ENCODE measurements at regions not wholly inside any gene's neighbourhood (a gene's known extent, or its start where the extent isn't known, plus 50 kb on each side); places are given as distances from the start of the nearest gene placed in this dataset.

DNA sequence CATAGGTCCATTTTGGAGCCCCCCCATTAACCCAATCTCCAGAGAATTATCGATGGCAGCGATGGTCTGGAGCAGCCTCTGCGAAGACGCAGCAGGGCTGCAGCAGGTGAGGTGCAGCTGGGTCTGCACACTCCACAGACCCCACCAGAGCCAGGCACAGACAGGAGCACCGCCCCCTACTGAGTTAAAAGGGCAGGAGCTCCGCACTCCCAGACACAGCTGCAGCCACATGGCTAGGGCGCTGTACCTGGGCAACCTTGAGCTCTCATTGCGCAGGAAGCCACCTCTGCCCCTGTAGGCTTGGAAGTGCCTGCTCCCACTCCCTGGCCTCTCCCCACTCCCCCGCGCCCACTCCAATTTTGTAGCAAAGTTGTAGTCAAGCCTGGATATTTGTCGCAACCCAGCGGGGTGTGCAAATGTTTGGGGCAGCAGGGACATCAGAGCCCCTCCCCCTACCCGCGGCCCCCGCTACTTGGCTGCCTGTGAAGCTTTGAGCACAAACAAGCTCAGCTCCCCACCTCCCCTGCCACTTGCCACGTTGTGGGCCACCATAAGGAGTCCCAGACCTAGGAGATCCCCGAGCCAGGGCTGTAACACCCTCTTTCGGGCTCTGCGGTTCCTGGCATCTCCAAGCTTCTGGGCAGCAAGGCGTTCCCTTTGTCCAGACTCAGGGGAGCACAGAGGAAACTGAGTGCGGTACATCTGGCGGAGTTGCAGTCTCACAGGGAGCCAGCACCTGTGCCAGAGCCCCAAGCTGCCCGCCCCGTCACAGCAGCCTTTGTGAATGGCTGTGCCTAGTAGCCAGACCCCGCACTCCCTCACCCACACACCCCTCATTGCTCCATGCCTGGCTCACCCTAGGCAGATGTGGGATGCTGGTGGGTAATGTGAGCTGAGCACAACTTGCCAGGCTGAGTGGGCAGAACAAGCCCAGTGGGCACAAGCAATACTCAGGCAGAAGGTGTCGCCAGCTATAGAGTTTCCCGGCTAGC, 949.7 kb upstream of the SLITRK1 start:
- H3K4me3 ChIP-seq (ENCODE audit: low read depth, low read length): no peak overlapping the region
- no peaks in the 10 kb centered on the region for H3K36me3 ChIP-seq
- DNase-seq: no peak
- peaks cover 3% of the 10 kb centered on the region for H3K9me3 ChIP-seq (ENCODE audit: severe bottlenecking)
- no peak overlapping the region for H3K27ac ChIP-seq
- no peaks in the 10 kb centered on the region for H3K27me3 ChIP-seq (ENCODE audit: insufficient read depth, low read depth, severe bottlenecking)
- TF ChIP-seq, protein P1, sequence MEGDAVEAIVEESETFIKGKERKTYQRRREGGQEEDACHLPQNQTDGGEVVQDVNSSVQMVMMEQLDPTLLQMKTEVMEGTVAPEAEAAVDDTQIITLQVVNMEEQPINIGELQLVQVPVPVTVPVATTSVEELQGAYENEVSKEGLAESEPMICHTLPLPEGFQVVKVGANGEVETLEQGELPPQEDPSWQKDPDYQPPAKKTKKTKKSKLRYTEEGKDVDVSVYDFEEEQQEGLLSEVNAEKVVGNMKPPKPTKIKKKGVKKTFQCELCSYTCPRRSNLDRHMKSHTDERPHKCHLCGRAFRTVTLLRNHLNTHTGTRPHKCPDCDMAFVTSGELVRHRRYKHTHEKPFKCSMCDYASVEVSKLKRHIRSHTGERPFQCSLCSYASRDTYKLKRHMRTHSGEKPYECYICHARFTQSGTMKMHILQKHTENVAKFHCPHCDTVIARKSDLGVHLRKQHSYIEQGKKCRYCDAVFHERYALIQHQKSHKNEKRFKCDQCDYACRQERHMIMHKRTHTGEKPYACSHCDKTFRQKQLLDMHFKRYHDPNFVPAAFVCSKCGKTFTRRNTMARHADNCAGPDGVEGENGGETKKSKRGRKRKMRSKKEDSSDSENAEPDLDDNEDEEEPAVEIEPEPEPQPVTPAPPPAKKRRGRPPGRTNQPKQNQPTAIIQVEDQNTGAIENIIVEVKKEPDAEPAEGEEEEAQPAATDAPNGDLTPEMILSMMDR (IDR thresholded peaks at IDR 0.05; ENCODE audit: low read depth, low read length): peak; percentile 45

DNA sequence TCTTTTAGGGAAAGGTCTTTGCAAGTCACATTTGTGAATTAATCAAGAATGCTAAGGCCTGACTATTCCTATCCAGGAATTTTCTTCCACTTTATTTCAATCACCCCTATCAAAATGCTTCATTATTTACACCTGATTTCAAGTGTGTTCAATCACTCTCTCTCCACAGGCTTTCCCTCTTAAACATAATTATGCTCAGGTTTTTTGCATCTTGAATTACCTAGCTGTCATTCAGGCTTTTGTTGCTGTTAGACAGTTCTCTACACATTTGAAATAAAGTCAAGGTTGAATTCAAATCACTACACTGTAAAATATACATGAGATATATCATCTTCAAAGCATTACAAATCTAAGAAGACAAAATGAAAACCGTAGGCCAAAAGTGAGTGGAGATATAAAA, 941.3 kb upstream of the SLITRK1 start:
- H3K4me3 ChIP-seq (ENCODE audit: low read depth, low read length): no peak overlapping the region
- no peaks in the 10 kb centered on the region for H3K36me3 ChIP-seq
- TF ChIP-seq, protein P1 (IDR thresholded peaks at IDR 0.05; ENCODE audit: low read depth, low read length): no peak
- H3K27me3 ChIP-seq (ENCODE audit: insufficient read depth, low read depth, severe bottlenecking): no peaks in the 10 kb centered on the region
- H3K9me3 ChIP-seq (ENCODE audit: severe bottlenecking): no peaks in the 10 kb centered on the region
- no peak for DNase-seq
- H3K27ac ChIP-seq: no peak overlapping the region

DNA sequence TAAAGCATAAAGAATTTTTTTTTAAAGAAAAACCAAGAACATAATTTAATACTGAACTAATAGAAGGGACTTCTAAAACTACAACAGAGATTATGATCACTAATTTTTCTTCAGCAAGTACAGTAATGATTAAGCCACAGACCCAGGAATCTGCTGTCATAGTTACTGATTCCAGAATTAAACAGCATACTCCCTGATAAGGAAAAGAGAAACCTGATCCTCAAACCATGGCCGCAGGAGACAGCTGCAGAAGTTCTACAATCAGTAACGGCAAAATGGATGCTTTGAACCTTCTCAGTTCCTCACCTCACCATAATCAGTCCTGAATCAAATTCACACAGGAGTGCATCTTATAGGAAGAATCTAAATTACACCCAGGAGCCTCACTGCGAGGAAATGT, 939.0 kb upstream of the SLITRK1 start:
- TF ChIP-seq, protein P1 (IDR thresholded peaks at IDR 0.05; ENCODE audit: low read depth, low read length): no peak
- Histone ChIP-seq H3K9me3 (ENCODE audit: severe bottlenecking) (no peaks in the 10 kb centered on the region), H3K36me3 (no peaks in the 10 kb centered on the region), H3K27me3 (ENCODE audit: insufficient read depth, low read depth, severe bottlenecking) (no peaks in the 10 kb centered on the region), H3K27ac (no peak overlapping the region), H3K4me3 (ENCODE audit: low read depth, low read length) (no peak overlapping the region)
- no peak for DNase-seq

DNA sequence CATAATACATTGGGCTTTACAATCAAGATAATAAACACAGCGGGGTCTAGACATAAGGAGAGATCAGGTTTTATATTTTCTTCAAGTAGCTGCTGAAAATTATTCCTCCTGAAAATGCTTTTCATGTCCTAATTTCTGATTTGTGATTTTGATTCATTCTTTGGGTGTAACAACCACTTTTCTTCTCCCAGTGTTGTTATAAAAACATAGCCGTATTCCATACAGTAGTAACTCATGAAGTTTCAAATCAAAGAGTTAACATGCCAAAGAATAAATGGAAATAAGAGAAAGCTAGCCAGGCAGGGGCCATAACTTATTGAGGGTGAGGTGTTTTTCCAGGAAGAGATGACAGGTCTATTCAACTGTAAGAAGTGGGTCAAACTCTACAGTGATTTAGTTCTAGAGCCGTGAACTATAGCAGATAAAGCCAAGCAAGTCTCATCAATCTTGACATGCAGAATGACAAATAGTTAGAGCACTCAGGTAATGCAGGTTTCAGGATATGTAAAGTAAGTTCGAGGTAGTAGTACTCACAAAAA, 934.4 kb upstream of the SLITRK1 start:
- Histone ChIP-seq H3K36me3 (no peaks in the 10 kb centered on the region), H3K27ac (no peak overlapping the region), H3K4me3 (ENCODE audit: low read depth, low read length) (no peak overlapping the region), H3K27me3 (ENCODE audit: insufficient read depth, low read depth, severe bottlenecking) (no peaks in the 10 kb centered on the region), H3K9me3 (ENCODE audit: severe bottlenecking) (no peaks in the 10 kb centered on the region)
- TF ChIP-seq, protein P1 (IDR thresholded peaks at IDR 0.05; ENCODE audit: low read depth, low read length): no peak
- no peak for DNase-seq

DNA sequence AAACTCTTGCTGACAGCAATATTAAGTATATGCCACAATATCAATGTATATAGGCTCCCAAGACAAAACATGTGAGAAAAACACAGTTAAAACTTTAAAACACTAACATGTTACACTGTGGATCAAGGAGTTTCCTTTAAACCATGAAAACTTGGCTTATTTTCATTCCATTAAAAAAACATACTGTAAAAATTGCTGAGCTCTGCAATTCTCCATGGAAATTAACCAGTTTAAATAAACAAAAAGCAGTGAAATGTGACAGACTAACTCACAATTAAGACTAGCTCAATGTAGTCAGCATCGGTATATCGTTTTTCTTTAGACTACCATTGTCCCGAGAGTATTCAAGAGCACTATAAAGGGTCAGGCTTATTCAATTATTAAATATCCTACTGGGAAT, 930.5 kb upstream of the SLITRK1 start:
- Histone ChIP-seq H3K36me3 (no peaks in the 10 kb centered on the region), H3K27ac (no peak overlapping the region), H3K4me3 (ENCODE audit: low read depth, low read length) (no peak overlapping the region), H3K9me3 (ENCODE audit: severe bottlenecking) (no peaks in the 10 kb centered on the region), H3K27me3 (ENCODE audit: insufficient read depth, low read depth, severe bottlenecking) (no peaks in the 10 kb centered on the region)
- TF ChIP-seq, protein P1 (IDR thresholded peaks at IDR 0.05; ENCODE audit: low read depth, low read length): no peak
- no peak for DNase-seq
